ENCODE measurements at regions not wholly inside any gene's neighbourhood (a gene's known extent, or its start where the extent isn't known, plus 50 kb on each side); places are given as distances from the start of the nearest gene placed in this dataset.
A peak's percentile ranks its signal among the peaks of the same experiment; 100 is the strongest.
"Not testable (repeated sequence)": the region's sequence is repeated elsewhere in the genome, so short reads cannot be mapped to it uniquely, and the experiment has no call there.

DNA sequence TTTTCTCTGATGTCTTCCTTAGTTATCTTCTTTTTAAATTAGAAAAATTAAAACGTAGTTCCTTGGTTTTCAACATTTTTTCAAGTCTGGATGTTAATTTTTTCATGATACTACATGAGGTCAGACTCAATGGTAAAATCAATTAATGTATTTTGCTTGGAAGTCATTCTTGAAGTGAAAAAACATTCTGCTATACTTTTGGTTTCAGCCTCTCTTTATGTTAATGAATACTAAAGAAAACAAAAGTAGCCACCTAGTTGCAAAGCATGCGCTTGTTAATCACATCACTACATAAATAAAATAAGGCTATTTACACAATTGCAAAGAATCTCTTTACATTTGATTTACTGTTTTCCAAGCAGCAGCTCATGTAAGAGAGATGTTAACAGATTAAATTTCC lies 170.4 kb downstream of the LIPI start:
- H3K4me2 ChIP-seq (ENCODE audit: low read depth, low read length, poor library complexity, severe bottlenecking), result no peak overlapping the region
- H3K36me3 ChIP-seq (ENCODE audit: insufficient read depth, low read length), result no peaks in the 10 kb centered on the region
- H3F3A ChIP-seq (ENCODE audit: low read depth), result no peaks in the 10 kb centered on the region
- H3K9ac ChIP-seq (ENCODE audit: low read depth, low read length, poor library complexity, severe bottlenecking), result no peak overlapping the region
- H3K4me3 ChIP-seq (ENCODE audit: low read length, poor library complexity, severe bottlenecking), result no peak overlapping the region
- H3K27me3 ChIP-seq (ENCODE audit: insufficient read depth, low read length, poor library complexity, severe bottlenecking), result no peaks in the 10 kb centered on the region
- H3K79me2 ChIP-seq (ENCODE audit: insufficient read depth, low read length), result peaks cover 83% of the 10 kb centered on the region
- H2AFZ ChIP-seq (ENCODE audit: low read length), result no peak overlapping the region
- no peaks in the 10 kb centered on the region for H3K4me1 ChIP-seq (ENCODE audit: insufficient read depth, low read length, poor library complexity, severe bottlenecking)
- no peaks in the 10 kb centered on the region for H3K9me2 ChIP-seq (replicated peaks; ENCODE audit: low read depth, low read length)
- no peaks in the 10 kb centered on the region for H3K9me3 ChIP-seq (ENCODE audit: insufficient read depth, low read depth, low read length)
- H4K20me1 ChIP-seq (ENCODE audit: insufficient read depth, low read length, poor library complexity, severe bottlenecking), result peaks cover 16% of the 10 kb centered on the region
- no peak for TF ChIP-seq EZH2phosphoT487 (IDR thresholded peaks at IDR 0.05; ENCODE audit: borderline replicate concordance)
- TF ChIP-seq, protein P1, sequence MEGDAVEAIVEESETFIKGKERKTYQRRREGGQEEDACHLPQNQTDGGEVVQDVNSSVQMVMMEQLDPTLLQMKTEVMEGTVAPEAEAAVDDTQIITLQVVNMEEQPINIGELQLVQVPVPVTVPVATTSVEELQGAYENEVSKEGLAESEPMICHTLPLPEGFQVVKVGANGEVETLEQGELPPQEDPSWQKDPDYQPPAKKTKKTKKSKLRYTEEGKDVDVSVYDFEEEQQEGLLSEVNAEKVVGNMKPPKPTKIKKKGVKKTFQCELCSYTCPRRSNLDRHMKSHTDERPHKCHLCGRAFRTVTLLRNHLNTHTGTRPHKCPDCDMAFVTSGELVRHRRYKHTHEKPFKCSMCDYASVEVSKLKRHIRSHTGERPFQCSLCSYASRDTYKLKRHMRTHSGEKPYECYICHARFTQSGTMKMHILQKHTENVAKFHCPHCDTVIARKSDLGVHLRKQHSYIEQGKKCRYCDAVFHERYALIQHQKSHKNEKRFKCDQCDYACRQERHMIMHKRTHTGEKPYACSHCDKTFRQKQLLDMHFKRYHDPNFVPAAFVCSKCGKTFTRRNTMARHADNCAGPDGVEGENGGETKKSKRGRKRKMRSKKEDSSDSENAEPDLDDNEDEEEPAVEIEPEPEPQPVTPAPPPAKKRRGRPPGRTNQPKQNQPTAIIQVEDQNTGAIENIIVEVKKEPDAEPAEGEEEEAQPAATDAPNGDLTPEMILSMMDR (conservative IDR thresholded peaks at IDR 0.05; ENCODE audit: low read length), result no peak

DNA sequence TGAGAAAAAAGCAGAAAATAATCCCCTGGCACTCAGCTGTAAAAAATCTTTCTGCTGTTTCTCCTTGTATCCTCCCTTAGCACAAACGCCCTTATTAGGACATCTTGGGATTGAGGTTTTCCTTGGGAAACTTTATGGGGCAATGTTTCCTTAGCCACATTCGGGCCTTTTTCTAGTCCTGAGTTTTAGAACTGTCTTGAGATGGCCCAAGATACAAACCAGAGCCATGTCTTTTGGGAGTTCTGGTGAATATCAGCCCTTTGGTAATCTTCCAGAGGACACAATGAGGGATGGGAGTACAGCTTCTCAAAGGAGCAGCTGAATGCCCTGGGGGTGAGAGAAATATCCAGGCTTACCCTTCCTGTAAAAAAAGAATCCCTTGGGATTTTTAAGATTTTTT lies 182.1 kb downstream of the LIPI start:
- not testable (repeated sequence) for H3F3A ChIP-seq (ENCODE audit: low read depth); H3K36me3 ChIP-seq (ENCODE audit: insufficient read depth, low read length); H3K9me3 ChIP-seq (ENCODE audit: insufficient read depth, low read depth, low read length); H3K9me2 ChIP-seq (replicated peaks; ENCODE audit: low read depth, low read length); H4K20me1 ChIP-seq (ENCODE audit: insufficient read depth, low read length, poor library complexity, severe bottlenecking); H3K27me3 ChIP-seq (ENCODE audit: insufficient read depth, low read length, poor library complexity, severe bottlenecking); H2AFZ ChIP-seq (ENCODE audit: low read length)
- H3K79me2 ChIP-seq (ENCODE audit: insufficient read depth, low read length), result peaks cover 38% of the 10 kb centered on the region
- H3K9ac ChIP-seq (ENCODE audit: low read depth, low read length, poor library complexity, severe bottlenecking), result peak overlapping the region; percentile 76
- peak overlapping the region; percentile 87 for H3K4me3 ChIP-seq (ENCODE audit: low read length, poor library complexity, severe bottlenecking)
- peaks cover 12% of the 10 kb centered on the region for H3K4me1 ChIP-seq (ENCODE audit: insufficient read depth, low read length, poor library complexity, severe bottlenecking)
- H3K4me2 ChIP-seq (ENCODE audit: low read depth, low read length, poor library complexity, severe bottlenecking), result peak overlapping the region; percentile 82

DNA sequence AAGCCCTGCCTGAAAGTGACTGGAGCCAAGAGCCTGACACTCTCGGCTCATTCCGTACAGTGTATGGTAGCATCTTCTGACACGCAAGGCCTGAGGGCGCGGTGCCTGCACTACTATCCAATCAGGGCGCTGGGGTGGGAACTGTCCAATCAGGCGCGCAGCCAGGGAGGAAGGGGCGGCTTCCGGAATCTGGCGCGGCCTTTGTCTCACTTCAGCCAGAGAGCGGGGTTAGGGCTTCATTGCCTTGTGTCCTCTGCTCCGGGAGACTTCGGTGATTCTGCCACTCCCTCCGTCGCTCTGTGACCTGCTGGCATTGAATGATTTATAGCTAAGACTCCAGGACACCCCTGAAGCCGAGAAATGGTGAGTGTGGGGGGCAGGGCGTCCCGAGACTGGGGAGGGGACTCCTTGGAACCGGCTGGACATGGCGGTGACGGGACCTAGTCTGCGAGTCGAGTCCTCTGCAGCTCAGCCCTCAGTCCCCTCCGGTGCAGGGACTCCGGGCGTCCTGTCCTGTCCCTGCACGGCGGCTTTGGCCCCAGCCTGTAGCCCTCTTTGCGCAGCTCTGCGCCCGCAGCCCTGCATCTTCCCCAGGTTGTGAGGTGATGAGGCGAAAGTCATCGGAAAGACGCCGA lies 183.4 kb downstream of the LIPI start:
- peak overlapping the region; percentile 77; the same call in 1 of the 2 replicates for H2AFZ ChIP-seq (ENCODE audit: low read length)
- H3K9ac ChIP-seq (ENCODE audit: low read depth, low read length, poor library complexity, severe bottlenecking), result peak overlapping the region; percentile 76
- peak overlapping the region; percentile 87 for H3K4me3 ChIP-seq (ENCODE audit: low read length, poor library complexity, severe bottlenecking)

DNA sequence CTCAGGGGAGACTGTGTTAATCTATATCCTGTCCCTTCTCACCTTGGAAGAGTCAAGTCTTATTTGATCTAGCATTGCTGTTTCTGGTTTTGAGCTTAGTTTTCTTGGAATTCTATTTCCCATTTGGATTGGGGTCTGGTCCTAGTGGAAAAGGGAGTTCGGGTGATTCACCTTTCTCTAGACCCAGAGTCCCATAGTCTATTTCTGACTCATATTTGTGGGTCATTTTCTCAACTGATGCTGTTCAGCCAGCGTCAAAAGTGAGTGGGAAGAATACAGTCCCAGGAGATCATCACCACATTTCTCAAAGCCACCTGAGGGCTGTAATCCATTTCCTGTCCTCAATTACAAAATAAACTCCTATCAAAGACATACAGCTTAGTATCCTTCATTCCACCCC lies 190.6 kb downstream of the LIPI start:
- not testable (repeated sequence) for H4K20me1 ChIP-seq (ENCODE audit: insufficient read depth, low read length, poor library complexity, severe bottlenecking); H3K4me3 ChIP-seq (ENCODE audit: low read length, poor library complexity, severe bottlenecking); H3K79me2 ChIP-seq (ENCODE audit: insufficient read depth, low read length); H3K9ac ChIP-seq (ENCODE audit: low read depth, low read length, poor library complexity, severe bottlenecking); H3F3A ChIP-seq (ENCODE audit: low read depth); H3K36me3 ChIP-seq (ENCODE audit: insufficient read depth, low read length); H3K27me3 ChIP-seq (ENCODE audit: insufficient read depth, low read length, poor library complexity, severe bottlenecking); H2AFZ ChIP-seq (ENCODE audit: low read length); H3K9me2 ChIP-seq (replicated peaks; ENCODE audit: low read depth, low read length); H3K9me3 ChIP-seq (ENCODE audit: insufficient read depth, low read depth, low read length); H3K4me1 ChIP-seq (ENCODE audit: insufficient read depth, low read length, poor library complexity, severe bottlenecking); H3K4me2 ChIP-seq (ENCODE audit: low read depth, low read length, poor library complexity, severe bottlenecking)

More for the DNA sequence above, 183.4 kb downstream of the LIPI start:
- not testable (repeated sequence) for H3K9me2 ChIP-seq (replicated peaks; ENCODE audit: low read depth, low read length); H3K9me3 ChIP-seq (ENCODE audit: insufficient read depth, low read depth, low read length); H3F3A ChIP-seq (ENCODE audit: low read depth); H4K20me1 ChIP-seq (ENCODE audit: insufficient read depth, low read length, poor library complexity, severe bottlenecking); H3K27me3 ChIP-seq (ENCODE audit: insufficient read depth, low read length, poor library complexity, severe bottlenecking); H3K36me3 ChIP-seq (ENCODE audit: insufficient read depth, low read length)
- H3K79me2 ChIP-seq (ENCODE audit: insufficient read depth, low read length), result peaks cover 34% of the 10 kb centered on the region
- peak overlapping the region; percentile 82 for H3K4me2 ChIP-seq (ENCODE audit: low read depth, low read length, poor library complexity, severe bottlenecking)
- peaks cover 12% of the 10 kb centered on the region for H3K4me1 ChIP-seq (ENCODE audit: insufficient read depth, low read length, poor library complexity, severe bottlenecking)

DNA sequence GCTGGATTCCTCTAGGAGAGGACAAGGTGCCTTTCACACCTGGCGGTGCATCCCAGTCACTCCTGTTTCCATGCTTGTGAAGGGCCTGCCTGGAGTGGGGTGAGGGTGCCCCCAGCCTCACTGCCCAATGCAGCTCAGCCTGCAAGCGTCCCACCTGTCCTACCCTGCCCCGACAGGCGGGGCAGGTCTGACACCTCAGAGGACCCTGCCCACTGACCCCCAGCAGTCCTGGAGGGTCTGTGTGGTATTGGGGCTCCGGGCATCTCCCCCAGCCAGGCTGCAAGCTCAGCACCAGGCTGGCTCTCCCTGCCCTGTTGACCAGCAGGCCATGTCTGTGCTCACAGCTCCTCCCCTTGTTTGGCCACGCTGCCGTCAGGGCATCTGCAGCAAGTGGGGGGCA lies 194.9 kb downstream of the LIPI start:
- not testable (repeated sequence) for H3K4me1 ChIP-seq (ENCODE audit: insufficient read depth, low read length, poor library complexity, severe bottlenecking); H3K36me3 ChIP-seq (ENCODE audit: insufficient read depth, low read length); H2AFZ ChIP-seq (ENCODE audit: low read length); H3K79me2 ChIP-seq (ENCODE audit: insufficient read depth, low read length); H3K27me3 ChIP-seq (ENCODE audit: insufficient read depth, low read length, poor library complexity, severe bottlenecking); H3F3A ChIP-seq (ENCODE audit: low read depth); H3K4me3 ChIP-seq (ENCODE audit: low read length, poor library complexity, severe bottlenecking); H3K4me2 ChIP-seq (ENCODE audit: low read depth, low read length, poor library complexity, severe bottlenecking); H3K9ac ChIP-seq (ENCODE audit: low read depth, low read length, poor library complexity, severe bottlenecking); H3K9me2 ChIP-seq (replicated peaks; ENCODE audit: low read depth, low read length); H4K20me1 ChIP-seq (ENCODE audit: insufficient read depth, low read length, poor library complexity, severe bottlenecking); H3K9me3 ChIP-seq (ENCODE audit: insufficient read depth, low read depth, low read length)

DNA sequence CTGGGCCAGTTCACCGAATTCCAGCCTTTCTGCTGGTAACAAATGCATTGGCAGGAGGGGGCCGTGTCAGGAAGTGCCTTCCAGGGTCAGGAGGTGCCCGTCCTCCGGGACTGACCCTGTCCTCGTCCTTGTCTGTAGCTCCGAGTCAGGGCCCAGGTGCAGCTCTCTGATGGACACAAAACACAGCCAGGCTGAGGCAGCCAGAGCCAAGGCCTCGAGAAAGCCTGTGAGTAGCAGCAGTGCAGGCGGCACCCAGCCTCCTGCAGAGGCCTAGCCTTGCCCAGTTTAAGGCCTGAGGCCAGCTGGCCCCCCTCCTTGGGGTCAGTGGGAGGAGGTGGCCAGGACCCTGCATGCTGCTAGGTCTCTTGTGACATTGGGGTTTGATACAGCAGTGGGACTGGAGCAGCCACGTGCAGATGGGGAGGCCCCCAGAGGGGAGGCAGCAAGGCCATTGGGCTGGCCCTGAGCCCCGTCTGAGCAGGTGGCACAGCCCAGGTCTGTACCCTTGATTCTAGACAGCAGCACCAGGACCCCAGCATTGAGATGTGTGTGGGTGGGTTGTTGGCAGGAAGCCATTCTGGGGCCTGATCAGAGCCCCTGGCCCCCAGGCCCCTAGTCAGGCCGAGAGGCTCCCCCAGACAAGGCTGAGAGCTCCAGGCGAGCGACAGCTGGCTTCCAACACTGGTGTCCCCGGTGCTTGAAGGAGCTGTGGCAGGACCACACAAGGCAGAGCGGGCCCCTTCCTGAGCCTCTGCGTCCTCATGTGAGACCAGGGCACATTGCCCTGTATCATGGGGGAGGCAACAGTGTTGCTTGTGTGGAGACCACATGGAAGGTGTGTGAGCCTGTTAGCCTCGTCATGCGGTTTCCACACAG lies 196.9 kb downstream of the LIPI start:
- H3K27me3 ChIP-seq (ENCODE audit: insufficient read depth, low read length, poor library complexity, severe bottlenecking); H3K4me2 ChIP-seq (ENCODE audit: low read depth, low read length, poor library complexity, severe bottlenecking); H3K79me2 ChIP-seq (ENCODE audit: insufficient read depth, low read length); H3K9ac ChIP-seq (ENCODE audit: low read depth, low read length, poor library complexity, severe bottlenecking); H3K9me2 ChIP-seq (replicated peaks; ENCODE audit: low read depth, low read length); H2AFZ ChIP-seq (ENCODE audit: low read length); H3K9me3 ChIP-seq (ENCODE audit: insufficient read depth, low read depth, low read length); H3F3A ChIP-seq (ENCODE audit: low read depth); H3K4me1 ChIP-seq (ENCODE audit: insufficient read depth, low read length, poor library complexity, severe bottlenecking); H3K4me3 ChIP-seq (ENCODE audit: low read length, poor library complexity, severe bottlenecking); H3K36me3 ChIP-seq (ENCODE audit: insufficient read depth, low read length); H4K20me1 ChIP-seq (ENCODE audit: insufficient read depth, low read length, poor library complexity, severe bottlenecking): not testable (repeated sequence)

Data from Loucy (cell line).